H1 (cell line): ENCODE measurements at regions not wholly inside any gene's neighbourhood (a gene's known extent, or its start where the extent isn't known, plus 50 kb on each side); places are given as distances from the start of the nearest gene placed in this dataset.
A peak's percentile ranks its signal among the peaks of the same experiment; 100 is the strongest.

Experiments used
- CTCF ChIA-PET: fragments of 300-600 bp; sonication (Branson Sonifier 250); formaldehyde crosslinking; loops from one replicate; lab custom pipeline; 2021; ENCODE audit not compliant: partially characterized antibody; lab: Charles Lee
- POLR2A ChIA-PET: fragments of 300-600 bp; sonication (Branson Sonifier 250); formaldehyde crosslinking; loops from one replicate; lab custom pipeline; 2021; ENCODE audit warnings: inconsistent platforms; ENCODE audit not compliant: partially characterized antibody; lab: Charles Lee
- DNase-seq, 2 experiments: peaks; one replicate each; pipeline versions ENCODE4 v3.0.0 to v3.0.0-alpha.2; 2010 to 2022; ENCODE audit warnings: low spot score in 2 of 2, low read depth in 1 of 2, mixed read lengths in 1 of 2
- FAIRE-seq: peaks from 2 replicates; lab custom pipeline; 2011; peaks lifted over from hg19 to GRCh38; lab: Jason Lieb, UNC
- H2AFZ ChIP-seq: 2 replicates; pipeline ENCODE4 v1.8.1; 2012; ENCODE audit warnings: low read length, inconsistent platforms
- H2AK5ac ChIP-seq: 2 replicates; pipeline ENCODE4 v1.6.1; 2013; ENCODE audit warnings: low read depth, low read length
- H2BK120ac ChIP-seq: replicated peaks from 2 replicates; pipeline ENCODE3; 2013; ENCODE audit warnings: low read depth, low read length, inconsistent platforms
- H2BK12ac ChIP-seq: 2 replicates; pipeline ENCODE4 v1.6.1; 2013; ENCODE audit warnings: low read depth, low read length
- H2BK15ac ChIP-seq: 2 replicates; pipeline ENCODE4 v1.6.1; 2013; ENCODE audit warnings: low read length
- H2BK20ac ChIP-seq: 2 replicates; pipeline ENCODE4 v1.6.1; 2013; ENCODE audit warnings: low read length
- H2BK5ac ChIP-seq: 2 replicates; pipeline ENCODE4 v1.6.1; 2013; ENCODE audit warnings: low read depth, low read length
- H3K14ac ChIP-seq: 2 replicates; pipeline ENCODE4 v1.6.1; 2013; ENCODE audit warnings: inconsistent platforms; ENCODE audit not compliant: insufficient read length
- H3K18ac ChIP-seq: 2 replicates; pipeline ENCODE4 v1.6.1; 2013; ENCODE audit warnings: low read length; ENCODE audit errors: extremely low read depth
- H3K23ac ChIP-seq: 2 replicates; pipeline ENCODE4 v1.6.1; 2013; ENCODE audit warnings: inconsistent platforms; ENCODE audit not compliant: insufficient read length
- H3K23me2 ChIP-seq: 2 replicates; pipeline ENCODE4 v1.6.1; 2013; ENCODE audit warnings: low read depth, low read length
- H3K27ac ChIP-seq: 2 replicates; pipeline ENCODE4 v1.6.1; 2011; ENCODE audit warnings: low read depth, low read length, inconsistent platforms
- H3K27me3 ChIP-seq, 4 experiments: replicated peaks in 1 of 4; 1 replicate in 1 of 4; 2 replicates in 3 of 4; pipeline versions ENCODE4 v1.6.1 to v1.8.1; 2011 to 2013; ENCODE audit warnings: low read length in 3 of 4, mild to moderate bottlenecking in 3 of 4, inconsistent platforms in 2 of 4, mixed read lengths in 2 of 4, moderate library complexity in 1 of 4; ENCODE audit not compliant: control insufficient read depth in 3 of 4, insufficient read depth in 3 of 4; ENCODE audit errors: extremely low read depth in 1 of 4
- H3K36me3 ChIP-seq, 4 experiments: 2 replicates each; pipeline versions ENCODE4 v1.6.1 to v1.8.1; 2011 to 2013; ENCODE audit warnings: mild to moderate bottlenecking in 4 of 4, low read length in 3 of 4, moderate library complexity in 2 of 4, control low read depth in 1 of 4, inconsistent platforms in 1 of 4; ENCODE audit not compliant: insufficient read depth in 4 of 4, control insufficient read depth in 2 of 4
- H3K4ac ChIP-seq: replicated peaks from 2 replicates; pipeline ENCODE3; 2013; ENCODE audit warnings: low read length, low read depth, mixed read lengths, inconsistent platforms; ENCODE audit not compliant: insufficient read length
- H3K4me1 ChIP-seq, 4 experiments: replicated peaks in 1 of 4; 1 replicate in 1 of 4; 2 replicates in 3 of 4; pipeline versions ENCODE4 v1.6.1 to v1.8.1; 2011 to 2013; ENCODE audit warnings: low read length in 3 of 4, inconsistent platforms in 2 of 4, mixed read lengths in 1 of 4; ENCODE audit not compliant: insufficient read depth in 4 of 4, control insufficient read depth in 3 of 4
- H3K4me2 ChIP-seq, 2 experiments: 2 replicates each; pipeline versions ENCODE4 v1.6.1 to v1.8.1; 2011 to 2013; ENCODE audit warnings: low read depth in 2 of 2, low read length in 2 of 2, control low read depth in 1 of 2, inconsistent platforms in 1 of 2, mild to moderate bottlenecking in 1 of 2; ENCODE audit not compliant: insufficient read depth in 1 of 2
- H3K4me3 ChIP-seq, 4 experiments: fragments of 200-600, 300-600 bp in 1 of 4; sonication (generic), shearing (Covaris generic), sonication (Bioruptor Twin) in 1 of 4; 2 replicates each; pipeline versions ENCODE4 v1.5.1 to v1.8.1; 2011 to 2016; ENCODE audit warnings: low read length in 4 of 4, low read depth in 3 of 4, control low read depth in 2 of 4, inconsistent platforms in 2 of 4, mild to moderate bottlenecking in 2 of 4, mixed read lengths in 1 of 4, moderate library complexity in 1 of 4; ENCODE audit not compliant: insufficient read depth in 2 of 4; ENCODE audit errors: extremely low read depth in 1 of 4
- H3K56ac ChIP-seq: replicated peaks from 2 replicates; pipeline ENCODE3; 2013; ENCODE audit warnings: low read depth, mild to moderate bottlenecking, mixed read lengths, low read length, inconsistent platforms; ENCODE audit not compliant: insufficient read length
- H3K79me1 ChIP-seq: 2 replicates; pipeline ENCODE4 v1.6.1; 2013; ENCODE audit warnings: low read depth, low read length, control low read depth
- H3K79me2 ChIP-seq, 2 experiments: 2 replicates each; pipeline versions ENCODE4 v1.6.1 to v1.8.1; 2012 to 2013; ENCODE audit warnings: low read length in 2 of 2, mild to moderate bottlenecking in 2 of 2, inconsistent platforms in 1 of 2; ENCODE audit not compliant: insufficient read depth in 2 of 2, control insufficient read depth in 1 of 2
- H3K9ac ChIP-seq, 4 experiments: replicated peaks in 1 of 4; 1 replicate in 1 of 4; 2 replicates in 3 of 4; pipeline versions ENCODE4 v1.6.1 to v1.8.1; 2011 to 2013; ENCODE audit warnings: low read depth in 3 of 4, low read length in 3 of 4, control low read depth in 2 of 4, mild to moderate bottlenecking in 2 of 4, moderate library complexity in 2 of 4, inconsistent platforms in 1 of 4; ENCODE audit errors: extremely low read depth in 1 of 4
- H3K9me3 ChIP-seq, 2 experiments: 2 replicates each; pipeline versions ENCODE4 v1.6.1 to v1.8.1; 2012 to 2013; ENCODE audit warnings: mild to moderate bottlenecking in 2 of 2, moderate library complexity in 2 of 2, control low read depth in 1 of 2, inconsistent platforms in 1 of 2, low read depth in 1 of 2, low read length in 1 of 2, mixed read lengths in 1 of 2; ENCODE audit not compliant: insufficient read depth in 2 of 2
- H4K20me1 ChIP-seq, 2 experiments: replicated peaks in 1 of 2; 2 replicates each; pipeline versions ENCODE3 to v1.8.1; 2011 to 2013; ENCODE audit warnings: inconsistent platforms in 2 of 2, low read length in 2 of 2, mild to moderate bottlenecking in 1 of 2; ENCODE audit not compliant: insufficient read depth in 2 of 2, control insufficient read depth in 1 of 2
- H4K5ac ChIP-seq: 2 replicates; pipeline ENCODE4 v1.6.1; 2013; ENCODE audit warnings: low read length, low read depth, mixed read lengths, inconsistent platforms; ENCODE audit not compliant: insufficient read length
- H4K8ac ChIP-seq: 2 replicates; pipeline ENCODE4 v1.8.0; 2013; ENCODE audit warnings: mild to moderate bottlenecking, moderate library complexity, low read length, inconsistent platforms; ENCODE audit not compliant: insufficient read depth; ENCODE audit errors: extremely low read depth
- H4K91ac ChIP-seq: replicated peaks from 2 replicates; pipeline ENCODE3; 2013; ENCODE audit warnings: low read length, mixed read lengths, inconsistent platforms; ENCODE audit not compliant: insufficient read length
- CTCF ChIP-seq, 3 experiments: IDR thresholded peaks; 1 replicate in 2 of 3; 2 replicates in 1 of 3; pipeline versions ENCODE4 v1.5.1 to v1.6.1; 2011; ENCODE audit warnings: low read length in 3 of 3, mild to moderate bottlenecking in 3 of 3, inconsistent platforms in 2 of 3, low read depth in 1 of 3, moderate library complexity in 1 of 3; ENCODE audit not compliant: insufficient read depth in 1 of 3; ENCODE audit errors: control extremely low read depth in 1 of 3
- RAD21 ChIP-seq, 2 experiments: IDR thresholded peaks in 1 of 2; conservative IDR thresholded peaks in 1 of 2; 2 replicates each; pipeline ENCODE4 v1.6.1; 2011; ENCODE audit warnings: low read depth in 2 of 2, low read length in 2 of 2, improper control_type of control experiment in 1 of 2, inconsistent platforms in 1 of 2, mild to moderate bottlenecking in 1 of 2, moderate library complexity in 1 of 2
- USF2 ChIP-seq: IDR thresholded peaks from 2 replicates; pipeline ENCODE4 v1.6.1; 2011; ENCODE audit warnings: low read length, improper control_type of control experiment
- WGBS, 2 experiments: shearing (Covaris generic) in 1 of 2; methylation state at CpG; one replicate each; pipeline versions ENCODE4 v1.1.6 to v1.1.7; 2013 to 2015; ENCODE audit warnings: low lambda C conversion rate in 2 of 2, mixed read lengths in 2 of 2, inconsistent platforms in 1 of 2, low coverage in 1 of 2, missing lambda C conversion rate in 1 of 2; ENCODE audit not compliant: insufficient replicate concordance in 2 of 2, insufficient coverage in 1 of 2, insufficient read length in 1 of 2; ENCODE audit errors: extremely low coverage in 1 of 2, missing lambda C conversion rate in 1 of 2; 5-methylcytosine and 5-hydroxymethylcytosine counted together

GRCh38 chr6:101114703-101115102 lies 233.6 kb upstream of the ASCC3 start:
- H3K79me2 ChIP-seq, result no peaks in the 10 kb centered on the region
- 69% methylated on average over 1 of the region's 1 CpG; no CpG with 5 or more reads in 1 of the 2 experiments for whole genome bisulfite sequencing, 2 experiments
- no peak overlapping the region for H2BK20ac ChIP-seq
- no peaks in the 10 kb centered on the region; the same call in 1 of the 2 replicates for H3K23me2 ChIP-seq
- no peak overlapping the region for H3K9ac ChIP-seq
- no peak overlapping the region for H2BK120ac ChIP-seq
- no peaks in the 10 kb centered on the region for H3K27me3 ChIP-seq
- FAIRE-seq (peak; percentile 68), DNase-seq (no peak)
- TF ChIP-seq USF2 (no peak), RAD21 (IDR thresholded peaks at IDR 0.05 in 1 of 2, conservative IDR thresholded peaks at IDR 0.05 in 1 of 2; ENCODE audit: low read depth in 2 of 2, low read length in 2 of 2) (peak; percentile 73 to 75), CTCF (IDR thresholded peaks at IDR 0.05; ENCODE audit: control extremely low read depth in 1 of 3, insufficient read depth in 1 of 3, low read depth in 1 of 3, low read length in 3 of 3) (peak in 2 of 3 experiments; percentile 42 to 60; a peak in 2 of 4 replicates)
- H4K91ac ChIP-seq, result no peak overlapping the region
- no peak overlapping the region for H3K4me2 ChIP-seq
- no peaks in the 10 kb centered on the region for H3K9me3 ChIP-seq
- no peaks in the 10 kb centered on the region for H4K20me1 ChIP-seq
- H3K4me3 ChIP-seq, result no peak overlapping the region
- H3K27ac ChIP-seq, result no peak overlapping the region
- H3K79me1 ChIP-seq, result no peaks in the 10 kb centered on the region
- H3K18ac ChIP-seq, result no peak overlapping the region
- no peak overlapping the region for H2BK5ac ChIP-seq
- no peak overlapping the region for H3K23ac ChIP-seq
- no peak overlapping the region for H2AFZ ChIP-seq
- H4K5ac ChIP-seq, result no peak overlapping the region
- no peak overlapping the region for H2AK5ac ChIP-seq
- peaks cover 0 to 3% (median 3%) of the 10 kb centered on the region in 4 experiments; a peak in 3 of 7 replicates for H3K4me1 ChIP-seq
- CTCF ChIA-PET, result interaction anchor here (0.8 to 6.2 kb wide), 16 partner anchors 8 to 652 kb away, joined by 3 to 49 read pairs (median 4); no protein-coding TSS in a partner anchor
- no peaks in the 10 kb centered on the region for H3K36me3 ChIP-seq
- no peak overlapping the region for H4K8ac ChIP-seq
- POLR2A ChIA-PET, result no interaction called here
- H2BK15ac ChIP-seq, result no peak overlapping the region
- H3K56ac ChIP-seq, result no peak overlapping the region
- no peak overlapping the region for H3K14ac ChIP-seq
- no peak overlapping the region for H2BK12ac ChIP-seq
- H3K4ac ChIP-seq, result no peak overlapping the region
